Suprapubic skin (tissue), 4 donors: ENCODE measurements at regions not wholly inside any gene's neighbourhood (a gene's known extent, or its start where the extent isn't known, plus 50 kb on each side); places are given as distances from the start of the nearest gene placed in this dataset.

Experiments
- DNase-seq, 2 donors: peaks; one replicate each; pipeline ENCODE4 v3.0.0-alpha.2; 2019; ENCODE audit warnings: low spot score in 2 of 2
- H3K27ac ChIP-seq: fragments of 200-600 bp; sonication (generic); one replicate; pipeline ENCODE4 v1.5.1; 2019
- H3K27me3 ChIP-seq: fragments of 200-600 bp; sonication (generic); one replicate; pipeline ENCODE4 v1.5.1; 2019
- H3K36me3 ChIP-seq: fragments of 200-600 bp; sonication (generic); one replicate; pipeline ENCODE4 v1.5.1; 2019
- H3K4me1 ChIP-seq: fragments of 200-600 bp; sonication (generic); one replicate; pipeline ENCODE4 v1.5.1; 2019
- H3K4me3 ChIP-seq: fragments of 200-600 bp; sonication (generic); one replicate; pipeline ENCODE4 v1.5.1; 2019; ENCODE audit warnings: mild to moderate bottlenecking
- H3K9me3 ChIP-seq: fragments of 200-600 bp; sonication (generic); one replicate; pipeline ENCODE4 v1.5.1; 2019
- EP300 ChIP-seq: sonication (generic); formaldehyde crosslinking; IDR thresholded peaks from one replicate; pipeline ENCODE4 v1.6.1; 2017; ENCODE audit warnings: antibody characterized with exemption
- POLR2A ChIP-seq, 2 donors: fragments of 450-650 bp; IDR thresholded peaks; one replicate each; pipeline ENCODE4 v1.6.1; 2017; ENCODE audit warnings: antibody characterized with exemption in 2 of 2, mild to moderate bottlenecking in 2 of 2, moderate library complexity in 2 of 2
- POLR2AphosphoS5 ChIP-seq, 3 donors: sonication (generic); formaldehyde crosslinking; IDR thresholded peaks; one replicate each; pipeline ENCODE4 v1.6.1; 2017; ENCODE audit warnings: antibody characterized with exemption in 3 of 3
- WGBS: methylation state at CpG from one replicate; pipeline ENCODE4 v1.1.5; 2018; 5-methylcytosine and 5-hydroxymethylcytosine counted together
- TF ChIP-seq, protein P1 (sequence below), 2 donors: fragments of 200-600 bp in 1 of 2; fragments of 450-650 bp in 1 of 2; sonication (generic) in 1 of 2; IDR thresholded peaks; one replicate each; pipeline ENCODE4 v1.5.1; 2016 to 2019; ENCODE audit warnings: antibody characterized with exemption in 2 of 2, mild to moderate bottlenecking in 1 of 2, moderate library complexity in 1 of 2

DNA sequence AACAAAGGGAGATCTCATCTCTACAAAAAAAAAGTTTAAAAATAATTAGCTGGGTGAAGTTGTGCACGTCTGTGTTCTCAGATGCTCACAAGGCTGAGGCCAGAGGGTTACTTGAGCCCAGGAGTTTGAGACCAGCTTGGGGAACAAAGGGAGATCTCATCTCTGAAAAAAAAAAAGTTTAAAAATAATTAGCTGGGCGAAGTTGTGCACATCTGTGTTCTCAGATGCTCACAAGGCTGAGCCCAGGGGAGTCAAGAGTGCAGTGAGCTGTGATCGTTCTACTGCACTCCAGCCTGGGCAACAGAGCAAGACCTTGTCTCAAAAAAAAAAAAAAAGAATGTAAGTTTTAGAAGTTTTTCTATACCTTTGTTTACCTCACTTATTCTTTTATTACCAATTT, 127.3 kb downstream of the FGF9 start:
- no peak overlapping the region for H3K27ac ChIP-seq
- no peak for DNase-seq
- 82% methylated on average over 3 of the region's 3 CpGs for WGBS
- H3K27me3 ChIP-seq, result no peaks in the 10 kb centered on the region
- H3K4me1 ChIP-seq, result no peaks in the 10 kb centered on the region
- TF ChIP-seq, protein P1, sequence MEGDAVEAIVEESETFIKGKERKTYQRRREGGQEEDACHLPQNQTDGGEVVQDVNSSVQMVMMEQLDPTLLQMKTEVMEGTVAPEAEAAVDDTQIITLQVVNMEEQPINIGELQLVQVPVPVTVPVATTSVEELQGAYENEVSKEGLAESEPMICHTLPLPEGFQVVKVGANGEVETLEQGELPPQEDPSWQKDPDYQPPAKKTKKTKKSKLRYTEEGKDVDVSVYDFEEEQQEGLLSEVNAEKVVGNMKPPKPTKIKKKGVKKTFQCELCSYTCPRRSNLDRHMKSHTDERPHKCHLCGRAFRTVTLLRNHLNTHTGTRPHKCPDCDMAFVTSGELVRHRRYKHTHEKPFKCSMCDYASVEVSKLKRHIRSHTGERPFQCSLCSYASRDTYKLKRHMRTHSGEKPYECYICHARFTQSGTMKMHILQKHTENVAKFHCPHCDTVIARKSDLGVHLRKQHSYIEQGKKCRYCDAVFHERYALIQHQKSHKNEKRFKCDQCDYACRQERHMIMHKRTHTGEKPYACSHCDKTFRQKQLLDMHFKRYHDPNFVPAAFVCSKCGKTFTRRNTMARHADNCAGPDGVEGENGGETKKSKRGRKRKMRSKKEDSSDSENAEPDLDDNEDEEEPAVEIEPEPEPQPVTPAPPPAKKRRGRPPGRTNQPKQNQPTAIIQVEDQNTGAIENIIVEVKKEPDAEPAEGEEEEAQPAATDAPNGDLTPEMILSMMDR (IDR thresholded peaks at IDR 0.05), result no peak
- no peak for TF ChIP-seq POLR2AphosphoS5 (IDR thresholded peaks at IDR 0.05)
- no peak for TF ChIP-seq POLR2A (IDR thresholded peaks at IDR 0.05)
- TF ChIP-seq EP300, result no peak
- H3K9me3 ChIP-seq, result no peaks in the 10 kb centered on the region
- H3K4me3 ChIP-seq, result no peak overlapping the region
- no peaks in the 10 kb centered on the region for H3K36me3 ChIP-seq

DNA sequence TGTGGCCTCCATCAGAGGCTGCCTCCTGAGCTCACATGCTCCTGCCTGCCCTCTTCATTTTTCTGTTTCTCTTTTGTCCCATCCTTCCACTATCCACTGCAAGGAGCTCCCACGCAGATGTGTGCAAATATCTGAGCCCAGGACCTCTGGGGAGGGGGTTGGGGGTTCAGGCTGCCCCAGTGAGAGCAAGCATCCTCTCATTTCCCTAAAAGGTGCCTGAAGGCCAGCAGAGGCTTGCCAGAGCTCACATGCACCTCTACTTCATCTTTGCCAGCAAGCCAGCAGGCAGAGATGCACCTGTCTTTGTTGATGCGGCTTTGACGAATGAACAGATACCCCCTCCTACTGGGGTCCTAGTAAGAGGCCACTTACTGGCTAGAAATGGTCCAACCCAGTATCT, 128.8 kb downstream of the FGF9 start:
- no peaks in the 10 kb centered on the region for H3K4me1 ChIP-seq
- no peak overlapping the region for H3K4me3 ChIP-seq
- no peaks in the 10 kb centered on the region for H3K36me3 ChIP-seq
- TF ChIP-seq POLR2AphosphoS5 (IDR thresholded peaks at IDR 0.05), result no peak
- no peak for TF ChIP-seq POLR2A (IDR thresholded peaks at IDR 0.05)
- TF ChIP-seq, protein P1 (IDR thresholded peaks at IDR 0.05), result no peak
- TF ChIP-seq EP300, result no peak
- no peaks in the 10 kb centered on the region for H3K27me3 ChIP-seq
- H3K27ac ChIP-seq, result no peak overlapping the region
- 82% methylated on average over 3 of the region's 3 CpGs for WGBS
- H3K9me3 ChIP-seq, result no peaks in the 10 kb centered on the region
- no peak for DNase-seq

DNA sequence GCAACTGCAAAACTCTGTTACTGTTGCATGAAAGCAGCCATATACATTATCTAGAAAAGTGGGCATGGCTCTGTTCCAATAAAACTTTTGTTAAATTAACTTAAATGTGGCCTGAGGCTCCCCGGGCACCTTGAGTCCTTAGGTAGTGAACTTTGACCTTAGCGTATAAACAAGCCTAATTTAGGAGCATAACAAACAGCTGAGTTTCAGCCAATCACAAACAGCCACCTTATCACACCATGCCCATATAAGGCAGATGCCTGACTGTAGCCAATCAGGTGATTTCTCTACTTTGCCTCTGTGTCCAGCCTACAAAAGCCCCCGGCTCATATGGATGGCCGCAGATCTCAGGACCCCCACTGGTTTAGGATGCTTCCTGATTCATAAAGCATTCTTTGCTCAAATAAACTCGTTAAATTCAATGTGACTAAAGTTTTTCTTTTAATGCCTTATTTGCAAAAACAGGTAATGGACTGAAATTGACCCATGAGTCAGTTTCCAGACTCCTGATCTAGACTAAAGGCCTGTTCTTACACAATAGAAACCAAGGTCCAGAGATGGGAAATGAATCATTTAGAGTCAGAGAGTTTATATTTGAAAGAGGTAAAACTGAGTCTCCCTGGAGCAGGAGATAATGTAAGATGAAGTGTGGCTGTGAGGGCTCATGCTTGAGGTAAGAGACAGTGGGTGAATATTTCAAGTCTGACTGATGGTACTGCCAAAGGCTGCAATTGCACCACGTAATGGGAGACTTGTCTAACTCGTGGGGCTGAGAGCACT, 130.2 kb downstream of the FGF9 start:
- no peaks in the 10 kb centered on the region for H3K36me3 ChIP-seq

DNA sequence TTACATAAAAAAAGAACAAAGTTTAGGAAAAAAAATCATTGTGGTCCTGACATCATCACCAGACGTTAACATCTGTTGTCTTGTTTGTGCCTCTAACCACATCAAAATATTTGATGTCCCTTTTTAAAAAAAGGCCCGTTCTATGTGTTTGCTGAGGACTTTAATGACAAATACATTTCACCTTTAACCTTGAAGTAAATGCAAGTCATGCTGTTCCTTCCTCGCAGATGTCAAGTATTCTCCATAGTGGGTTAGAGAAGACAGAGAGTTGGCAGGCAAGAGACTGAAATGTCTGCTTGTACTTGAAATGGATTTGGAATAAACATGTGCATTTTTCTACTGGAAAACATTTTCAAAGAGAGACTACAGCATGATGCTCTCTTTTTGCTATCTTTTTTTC, 134.9 kb downstream of the FGF9 start:
- Histone ChIP-seq H3K4me1 (no peaks in the 10 kb centered on the region), H3K4me3 (no peak overlapping the region), H3K27ac (no peak overlapping the region), H3K27me3 (no peaks in the 10 kb centered on the region), H3K9me3 (no peaks in the 10 kb centered on the region), H3K36me3 (no peaks in the 10 kb centered on the region)
- DNase-seq, result no peak
- WGBS, result 71% methylated on average over 3 of the region's 3 CpGs
- no peak for TF ChIP-seq POLR2A (IDR thresholded peaks at IDR 0.05)
- no peak for TF ChIP-seq POLR2AphosphoS5 (IDR thresholded peaks at IDR 0.05)
- TF ChIP-seq EP300, result no peak
- TF ChIP-seq, protein P1 (IDR thresholded peaks at IDR 0.05), result no peak

More for the DNA sequence above, 130.2 kb downstream of the FGF9 start:
- Histone ChIP-seq H3K4me1 (no peaks in the 10 kb centered on the region), H3K4me3 (no peak overlapping the region), H3K9me3 (no peaks in the 10 kb centered on the region), H3K27me3 (no peaks in the 10 kb centered on the region), H3K27ac (no peak overlapping the region)
- no peak for TF ChIP-seq POLR2A (IDR thresholded peaks at IDR 0.05)
- TF ChIP-seq, protein P1 (IDR thresholded peaks at IDR 0.05), result no peak
- TF ChIP-seq EP300, result no peak
- TF ChIP-seq POLR2AphosphoS5 (IDR thresholded peaks at IDR 0.05), result no peak
- WGBS, result 75% methylated on average over 7 of the region's 7 CpGs
- no peak for DNase-seq

GRCh38 chr13:21812192-21812626, 141.3 kb downstream of the FGF9 start:
- Histone ChIP-seq H3K27me3 (peaks cover 8% of the 10 kb centered on the region), H3K9me3 (no peaks in the 10 kb centered on the region), H3K4me1 (no peaks in the 10 kb centered on the region), H3K36me3 (no peaks in the 10 kb centered on the region), H3K27ac (no peak overlapping the region), H3K4me3 (no peak overlapping the region)
- no peak for DNase-seq
- TF ChIP-seq EP300 (no peak), POLR2AphosphoS5 (IDR thresholded peaks at IDR 0.05) (no peak), POLR2A (IDR thresholded peaks at IDR 0.05) (no peak)
- TF ChIP-seq, protein P1 (IDR thresholded peaks at IDR 0.05), result no peak
- WGBS, result 58% methylated on average over 12 of the region's 12 CpGs
